Thyroid gland (tissue), 4 donors: ENCODE measurements at regions not wholly inside any gene's neighbourhood (a gene's known extent, or its start where the extent isn't known, plus 50 kb on each side); places are given as distances from the start of the nearest gene placed in this dataset.
"Not testable (repeated sequence)": the region's sequence is repeated elsewhere in the genome, so short reads cannot be mapped to it uniquely, and the experiment has no call there.

Experiments used
- DNase-seq, 2 donors: peaks; one replicate each; pipeline ENCODE4 v3.0.0-alpha.2; 2019
- H3K27ac ChIP-seq, 3 donors: fragments of 200-600 bp; sonication (generic); 1 replicate in 2 of 3; 2 replicates in 1 of 3; pipeline ENCODE4 v1.5.1; 2016 to 2019; ENCODE audit warnings: mild to moderate bottlenecking in 1 of 3, moderate library complexity in 1 of 3
- H3K27me3 ChIP-seq: fragments of 200-600 bp; sonication (generic); one replicate; pipeline ENCODE4 v1.5.1; 2019
- H3K36me3 ChIP-seq, 2 donors: fragments of 200-600 bp; sonication (generic); one replicate each; pipeline ENCODE4 v1.5.1; 2016 to 2019
- H3K4me1 ChIP-seq, 2 donors: fragments of 200-600 bp; sonication (generic); one replicate each; pipeline ENCODE4 v1.5.1; 2017 to 2019
- H3K4me3 ChIP-seq, 3 donors: fragments of 200-600 bp; sonication (generic); replicated peaks in 1 of 3; 1 replicate in 2 of 3; 2 replicates in 1 of 3; pipeline ENCODE4 v1.5.1; 2016; ENCODE audit warnings: mild to moderate bottlenecking in 1 of 3
- H3K9me3 ChIP-seq: fragments of 200-600 bp; sonication (generic); one replicate; pipeline ENCODE4 v1.5.1; 2017
- POLR2A ChIP-seq, 2 donors: fragments of 450-650 bp; IDR thresholded peaks; one replicate each; pipeline ENCODE4 v1.6.1; 2017; ENCODE audit warnings: antibody characterized with exemption in 2 of 2, mild to moderate bottlenecking in 2 of 2, moderate library complexity in 1 of 2
- WGBS, 2 donors: methylation state at CpG; one replicate each; pipeline ENCODE4 v1.1.5; 2017; 5-methylcytosine and 5-hydroxymethylcytosine counted together
- intact Hi-C: fragments of 100-400 bp; cut with DNase I; formaldehyde crosslinking; loops from one replicate; pipeline ENCODE4 v1.15.1; 2023
- TF ChIP-seq, protein P1 (sequence below), 6 experiments: fragments of 200-600 bp in 3 of 6; fragments of 450-650 bp in 3 of 6; sonication (generic) in 3 of 6; IDR thresholded peaks; one replicate each; pipeline ENCODE4 v1.5.1; 2016 to 2019; ENCODE audit warnings: antibody characterized with exemption in 6 of 6, mild to moderate bottlenecking in 2 of 6, inconsistent platforms in 1 of 6, moderate library complexity in 1 of 6

DNA sequence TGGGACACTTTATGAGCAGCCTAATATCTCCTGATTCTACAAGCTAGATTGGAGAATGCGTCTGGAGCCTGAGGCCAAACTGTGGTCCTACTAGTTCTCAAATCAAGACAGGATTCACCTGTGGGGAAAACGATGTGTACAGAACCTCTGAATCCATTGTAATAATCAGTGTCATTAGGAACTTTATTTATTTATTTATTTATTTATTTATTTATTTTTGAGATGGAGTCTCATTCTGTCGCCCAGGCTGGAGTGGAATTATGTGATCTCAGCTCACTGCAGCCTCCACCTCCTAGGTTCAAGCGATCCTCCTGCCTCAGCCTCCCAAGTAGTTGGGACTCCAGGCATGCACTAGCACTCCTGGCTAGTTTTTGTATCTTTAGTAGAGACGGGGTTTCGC, 52.6 kb upstream of the KIF26B start:
- H3K4me1 ChIP-seq, H3K36me3 ChIP-seq, intact Hi-C loops: not testable (repeated sequence)

GRCh38 chr1:245099401-245099800, 55.4 kb upstream of the KIF26B start:
- Histone ChIP-seq H3K27me3 (no peaks in the 10 kb centered on the region), H3K4me3 (no peak overlapping the region), H3K9me3 (no peaks in the 10 kb centered on the region), H3K36me3 (no peaks in the 10 kb centered on the region), H3K27ac (peak overlapping the region in 1 of 3 donors; percentile 27), H3K4me1 (peaks cover 19 to 24% of the 10 kb centered on the region in 2 donors)
- WGBS, 2 donors, result 48 to 62% methylated on average over 5 of the region's 8 CpGs
- no peak for TF ChIP-seq POLR2A (IDR thresholded peaks at IDR 0.05)
- TF ChIP-seq, protein P1, sequence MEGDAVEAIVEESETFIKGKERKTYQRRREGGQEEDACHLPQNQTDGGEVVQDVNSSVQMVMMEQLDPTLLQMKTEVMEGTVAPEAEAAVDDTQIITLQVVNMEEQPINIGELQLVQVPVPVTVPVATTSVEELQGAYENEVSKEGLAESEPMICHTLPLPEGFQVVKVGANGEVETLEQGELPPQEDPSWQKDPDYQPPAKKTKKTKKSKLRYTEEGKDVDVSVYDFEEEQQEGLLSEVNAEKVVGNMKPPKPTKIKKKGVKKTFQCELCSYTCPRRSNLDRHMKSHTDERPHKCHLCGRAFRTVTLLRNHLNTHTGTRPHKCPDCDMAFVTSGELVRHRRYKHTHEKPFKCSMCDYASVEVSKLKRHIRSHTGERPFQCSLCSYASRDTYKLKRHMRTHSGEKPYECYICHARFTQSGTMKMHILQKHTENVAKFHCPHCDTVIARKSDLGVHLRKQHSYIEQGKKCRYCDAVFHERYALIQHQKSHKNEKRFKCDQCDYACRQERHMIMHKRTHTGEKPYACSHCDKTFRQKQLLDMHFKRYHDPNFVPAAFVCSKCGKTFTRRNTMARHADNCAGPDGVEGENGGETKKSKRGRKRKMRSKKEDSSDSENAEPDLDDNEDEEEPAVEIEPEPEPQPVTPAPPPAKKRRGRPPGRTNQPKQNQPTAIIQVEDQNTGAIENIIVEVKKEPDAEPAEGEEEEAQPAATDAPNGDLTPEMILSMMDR (IDR thresholded peaks at IDR 0.05), result no peak
- intact Hi-C loops, result no loop called here
- no peak for DNase-seq

More for the DNA sequence above, 52.6 kb upstream of the KIF26B start:
- not testable (repeated sequence) for DNase-seq, H3K9me3 ChIP-seq, H3K27ac ChIP-seq, H3K4me3 ChIP-seq, H3K27me3 ChIP-seq
- 97 to 98% methylated on average over 6 of the region's 6 CpGs for WGBS, 2 donors

DNA sequence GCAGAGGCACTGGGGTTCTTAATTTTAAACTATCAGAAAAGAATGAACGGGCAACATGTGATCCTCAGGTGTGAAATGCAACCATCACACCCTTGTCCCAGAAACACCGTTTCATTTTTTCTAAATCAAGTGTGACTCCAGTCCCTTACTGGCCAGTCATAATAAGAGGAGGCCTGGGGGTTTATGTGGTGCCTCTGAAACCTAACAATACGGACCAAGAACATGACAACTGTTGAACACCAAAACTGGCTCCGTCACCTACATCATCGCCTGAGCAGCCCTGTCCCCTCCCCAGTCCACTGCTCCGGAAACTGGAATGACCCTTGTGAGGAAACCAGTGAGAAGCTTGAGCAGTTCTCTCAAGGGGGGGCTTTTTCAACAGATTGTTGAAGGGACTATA, 55.9 kb upstream of the KIF26B start:
- WGBS, 2 donors, result 81 to 93% methylated on average over 6 of the region's 6 CpGs
- TF ChIP-seq, protein P1 (IDR thresholded peaks at IDR 0.05), result no peak
- no peak for TF ChIP-seq POLR2A (IDR thresholded peaks at IDR 0.05)
- Histone ChIP-seq H3K27me3 (no peaks in the 10 kb centered on the region), H3K36me3 (no peaks in the 10 kb centered on the region), H3K4me1 (peaks cover 19 to 24% of the 10 kb centered on the region in 2 donors), H3K9me3 (no peaks in the 10 kb centered on the region), H3K4me3 (no peak overlapping the region), H3K27ac (peak overlapping the region in 1 of 3 donors; percentile 27)
- DNase-seq, result no peak
- intact Hi-C loops, result no loop called here

GRCh38 chr1:245096311-245097066, 58.3 kb upstream of the KIF26B start:
- TF ChIP-seq POLR2A (IDR thresholded peaks at IDR 0.05), result no peak
- TF ChIP-seq, protein P1 (IDR thresholded peaks at IDR 0.05), result no peak
- Histone ChIP-seq H3K4me1 (peaks cover 34 to 40% of the 10 kb centered on the region in 2 donors), H3K27ac (peak overlapping the region; percentile 17 to 70 (median 34)), H3K27me3 (no peaks in the 10 kb centered on the region), H3K9me3 (no peaks in the 10 kb centered on the region), H3K4me3 (no peak overlapping the region), H3K36me3 (no peaks in the 10 kb centered on the region)
- 33 to 51% methylated on average over 5 of the region's 5 CpGs for WGBS, 2 donors
- intact Hi-C loops, result no loop called here
- DNase-seq, result peak in 1 of 2 donors; percentile 41

DNA sequence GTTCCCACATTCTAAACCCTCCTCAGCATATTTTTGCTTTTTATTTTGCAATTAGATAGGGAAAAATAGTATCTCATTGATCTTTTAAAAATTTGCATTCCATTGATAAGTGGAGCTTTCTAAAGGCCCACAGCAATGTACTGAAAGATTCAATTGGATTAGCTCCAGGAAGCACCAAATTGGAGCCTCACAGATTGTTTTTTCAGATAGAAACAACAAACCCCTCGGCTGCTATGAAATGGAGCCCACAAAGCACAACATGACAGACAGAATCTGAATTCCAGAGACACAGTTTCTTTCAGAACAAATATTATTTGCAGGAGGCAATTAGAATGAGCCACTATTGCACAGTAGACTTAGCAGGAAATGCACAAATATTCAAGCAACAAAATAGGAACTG, 58.9 kb upstream of the KIF26B start:
- Histone ChIP-seq H3K27ac (peak overlapping the region; percentile 34 to 70 (median 67)), H3K27me3 (no peaks in the 10 kb centered on the region), H3K4me1 (peaks cover 34 to 43% of the 10 kb centered on the region in 2 donors), H3K36me3 (no peaks in the 10 kb centered on the region), H3K4me3 (no peak overlapping the region), H3K9me3 (no peaks in the 10 kb centered on the region)
- 18 to 21% methylated on average over 1 of the region's 1 CpG for WGBS, 2 donors
- intact Hi-C loops, result no loop called here
- TF ChIP-seq, protein P1 (IDR thresholded peaks at IDR 0.05), result no peak
- TF ChIP-seq POLR2A (IDR thresholded peaks at IDR 0.05), result no peak
- no peak for DNase-seq
